Glomerular visceral epithelial cell (primary cell): ENCODE measurements at regions not wholly inside any gene's neighbourhood (a gene's known extent, or its start where the extent isn't known, plus 50 kb on each side); places are given as distances from the start of the nearest gene placed in this dataset.

Experiments used
- DNase-seq: peaks from one replicate; pipeline ENCODE4 v3.0.0-alpha.2; 2016; ENCODE audit errors: extremely low spot score

DNA sequence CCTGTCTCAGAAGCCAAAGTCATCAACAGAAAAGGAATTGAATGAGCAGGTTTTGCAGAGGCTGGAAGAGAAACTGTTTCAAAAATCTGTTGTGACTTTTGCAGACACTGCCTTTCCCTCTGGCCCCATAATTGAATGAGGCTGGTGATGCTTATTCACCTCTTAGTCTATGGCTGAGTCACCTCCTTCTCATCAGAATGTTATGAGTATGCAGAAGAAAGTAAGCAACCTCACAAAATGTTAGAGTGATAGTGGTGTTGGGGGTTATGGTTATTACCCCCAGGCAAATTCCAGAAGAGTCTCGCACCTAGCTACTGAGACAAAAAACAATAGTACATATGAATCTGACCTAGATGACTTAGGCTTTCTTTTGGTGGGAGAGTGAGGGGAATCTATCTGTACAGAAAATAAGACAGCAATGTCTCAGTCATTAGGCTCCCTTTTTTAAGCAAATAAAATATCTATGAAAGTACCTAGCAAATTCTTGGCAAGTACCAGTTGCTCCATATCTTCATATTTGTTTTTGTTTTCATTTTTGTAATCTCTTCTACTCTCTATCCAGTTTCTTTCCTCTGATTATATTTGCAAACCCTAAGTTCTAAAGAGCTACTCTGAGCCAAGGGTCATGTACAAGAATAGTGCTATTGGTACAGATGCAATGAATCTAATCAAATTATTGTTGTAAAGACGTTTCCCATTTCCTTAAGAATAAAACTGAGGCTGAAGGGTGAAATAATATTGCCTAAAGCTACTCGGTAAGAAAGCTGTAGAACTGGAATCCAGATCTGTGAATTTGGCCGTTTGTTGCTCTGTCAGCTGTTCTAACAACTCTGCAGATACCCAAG is 498.1 kb upstream of the TNC start:
- peak; percentile 84 for DNase-seq

DNA sequence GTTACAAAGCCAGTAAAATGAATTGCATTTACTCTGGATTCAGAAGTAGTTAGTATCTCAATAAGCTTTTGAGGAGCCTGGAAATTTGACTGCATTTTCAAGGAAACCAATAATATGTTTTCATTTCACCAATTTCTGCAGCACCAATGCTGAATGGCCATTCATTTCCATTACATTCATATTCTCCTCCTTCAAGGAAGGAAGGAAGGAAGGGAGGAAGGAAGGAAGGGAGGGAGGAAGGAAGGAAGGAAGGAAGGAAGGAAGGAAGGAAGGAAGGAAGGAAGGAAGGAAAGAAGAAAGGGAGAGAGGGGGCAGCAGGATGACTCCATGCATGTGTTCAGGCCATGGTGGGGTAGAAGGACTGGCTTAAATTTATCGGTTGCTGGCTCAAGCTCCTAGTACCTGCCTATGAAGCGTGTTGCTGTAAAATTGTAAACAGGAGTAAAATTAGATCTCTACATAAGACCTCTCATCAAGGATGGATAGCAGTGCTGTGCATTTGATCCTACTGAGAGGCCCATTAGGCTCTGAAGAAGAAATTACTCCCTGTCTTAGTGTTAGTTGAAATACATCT is 498.8 kb upstream of the TNC start:
- no peak for DNase-seq

DNA sequence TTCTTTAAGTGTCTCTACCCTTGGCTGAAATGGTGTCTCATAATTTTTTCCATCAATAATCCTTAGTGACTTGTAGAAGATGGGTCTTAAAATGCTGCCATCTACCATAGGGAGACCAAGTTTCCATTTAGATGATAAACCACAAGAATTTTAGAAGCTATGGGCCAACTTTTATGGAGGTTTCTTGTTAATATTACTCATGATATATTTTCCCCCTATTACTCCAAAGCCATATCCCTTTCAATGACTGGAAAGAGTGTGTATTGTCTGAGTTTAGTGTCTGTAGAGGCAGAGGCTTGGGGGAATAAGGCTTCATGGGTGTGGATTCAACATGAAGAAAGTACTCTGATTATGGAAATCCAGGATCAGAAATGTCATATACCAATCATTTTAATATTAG is 507.3 kb upstream of the TNC start:
- no peak for DNase-seq

GRCh38 chr9:115625954-115626353 is 508.0 kb upstream of the TNC start:
- no peak for DNase-seq

DNA sequence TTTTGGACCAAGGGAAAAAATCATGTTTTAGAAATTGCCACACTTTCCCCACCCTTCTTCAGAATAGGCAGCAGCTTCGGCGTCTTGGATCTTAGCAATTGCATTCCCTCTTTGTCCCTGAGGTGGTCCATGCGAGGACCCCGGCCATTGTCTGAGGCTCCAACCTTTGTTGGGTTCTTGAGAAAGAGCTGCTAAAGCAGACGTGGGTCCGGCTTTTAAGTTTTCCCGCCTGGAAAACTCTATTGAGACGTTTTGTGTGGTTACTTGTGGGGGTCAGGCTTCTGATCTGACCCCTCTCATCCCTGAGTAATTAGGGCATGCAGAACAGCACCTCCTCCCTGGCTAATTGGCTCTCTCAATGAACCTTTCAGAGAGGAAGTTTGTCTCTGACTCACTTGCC is 509.6 kb upstream of the TNC start:
- DNase-seq = no peak

GRCh38 chr9:115628426-115628825 is 510.5 kb upstream of the TNC start:
- DNase-seq = peak; percentile 45

GRCh38 chr9:115629879-115630840 is 512.2 kb upstream of the TNC start:
- no peak for DNase-seq

DNA sequence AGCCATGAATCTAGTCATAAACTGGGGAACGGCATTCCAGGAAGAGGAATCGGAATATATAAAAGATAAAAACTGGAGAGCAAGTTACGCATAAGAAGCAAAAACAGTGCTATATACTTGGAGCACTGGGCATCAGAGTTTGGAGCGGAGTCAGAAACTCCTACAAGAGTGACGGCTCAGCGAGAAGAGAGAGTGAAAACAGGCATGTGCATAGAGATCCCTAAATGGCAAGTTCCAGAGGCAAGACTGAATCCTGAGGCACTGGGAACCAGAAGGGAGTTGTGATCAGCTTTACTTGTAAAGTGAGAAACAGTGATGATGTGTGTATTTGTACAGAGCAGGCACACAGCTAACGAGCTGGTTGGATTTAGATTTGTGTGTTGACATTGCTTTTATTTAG is 514.4 kb upstream of the TNC start:
- DNase-seq = no peak

- peak; percentile 61 for DNase-seq
Observed at GRCh38 chr9:115633104-115633503, 515.1 kb upstream of the TNC start.

GRCh38 chr9:115635680-115636383 is 517.8 kb upstream of the PAPPA start:
- no peak for DNase-seq

DNA sequence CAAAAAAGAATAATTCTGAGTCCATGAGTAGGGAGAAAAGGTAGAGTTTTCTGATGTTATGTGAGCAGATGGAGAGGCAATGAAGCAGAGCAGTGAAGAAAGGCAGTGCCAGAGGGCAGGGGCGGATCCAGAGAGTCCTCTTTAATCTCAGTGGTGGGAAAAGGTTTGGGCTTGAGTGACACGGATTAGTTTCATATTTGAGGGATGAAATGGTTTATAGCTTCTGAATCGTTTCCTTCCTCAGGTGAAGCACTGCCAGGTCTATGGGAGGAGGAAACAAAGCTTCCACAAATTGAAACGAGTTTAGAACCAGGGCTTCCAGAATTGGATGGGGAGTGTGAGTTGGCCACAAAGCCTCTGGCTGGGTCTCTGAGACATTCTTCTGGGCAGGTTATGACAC is 517.0 kb upstream of the PAPPA start:
- DNase-seq = no peak

- DNase-seq = no peak
Observed at GRCh38 chr9:115637661-115638060, 515.9 kb upstream of the PAPPA start.

DNA sequence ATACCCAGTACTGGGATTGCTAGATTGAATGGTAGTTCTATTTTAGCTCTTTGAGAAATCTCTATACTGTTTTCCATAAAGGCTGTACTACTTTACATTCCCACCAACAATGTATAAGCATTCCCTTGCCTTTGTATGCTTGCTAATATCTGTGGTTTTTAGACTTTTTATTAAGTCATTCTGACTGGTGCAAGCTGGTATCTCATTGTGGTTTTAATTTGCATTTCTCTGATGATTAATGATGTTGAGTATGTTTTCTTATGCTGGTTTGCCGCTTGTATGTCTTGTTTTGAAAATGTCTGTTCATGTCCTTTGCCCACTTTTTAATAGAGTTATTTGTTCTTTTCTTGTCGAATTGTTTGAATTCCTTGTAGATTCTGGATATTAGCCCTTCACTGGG is 512.7 kb upstream of the PAPPA start:
- peak; percentile 59 for DNase-seq

GRCh38 chr9:115642285-115642684 is 511.3 kb upstream of the PAPPA start:
- DNase-seq = no peak

DNA sequence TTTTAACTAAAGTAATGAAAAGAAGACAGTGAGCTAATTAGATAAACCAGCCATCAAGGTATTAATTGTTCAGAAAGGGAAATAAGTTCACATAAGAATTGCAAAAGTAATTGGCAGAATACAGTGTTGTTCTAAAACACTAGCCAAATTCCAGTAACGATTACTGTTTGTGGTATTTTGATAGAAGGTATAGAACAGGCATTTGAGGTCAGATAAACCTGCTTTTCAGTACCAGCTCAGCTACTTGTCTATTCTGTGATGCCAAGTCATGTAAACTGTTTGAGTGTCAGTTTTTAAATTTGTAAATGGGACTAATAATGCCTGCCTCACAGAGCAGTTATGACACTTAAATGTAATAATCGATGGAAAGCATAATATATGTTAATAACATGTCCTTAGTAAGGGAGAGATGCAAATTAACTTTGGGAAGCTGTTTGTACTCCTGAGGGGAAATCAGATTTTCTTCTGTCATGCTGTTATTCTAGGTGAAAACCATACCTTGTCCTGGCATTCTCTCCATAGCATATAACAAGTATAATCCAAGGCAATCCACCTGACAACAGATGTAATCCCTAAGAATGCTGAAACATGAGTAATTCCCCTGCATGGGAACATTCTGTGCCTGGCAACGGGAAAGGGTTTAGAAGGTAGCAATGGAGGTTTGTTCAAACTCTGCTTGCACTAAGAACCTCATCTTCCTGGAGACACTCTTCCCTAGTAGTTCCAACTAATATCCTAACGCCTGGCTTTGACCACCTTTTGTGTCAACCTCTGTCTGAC is 509.5 kb upstream of the PAPPA start:
- DNase-seq = no peak

GRCh38 chr9:115649991-115650472 is 503.6 kb upstream of the PAPPA start:
- DNase-seq = peak; percentile 95

DNA sequence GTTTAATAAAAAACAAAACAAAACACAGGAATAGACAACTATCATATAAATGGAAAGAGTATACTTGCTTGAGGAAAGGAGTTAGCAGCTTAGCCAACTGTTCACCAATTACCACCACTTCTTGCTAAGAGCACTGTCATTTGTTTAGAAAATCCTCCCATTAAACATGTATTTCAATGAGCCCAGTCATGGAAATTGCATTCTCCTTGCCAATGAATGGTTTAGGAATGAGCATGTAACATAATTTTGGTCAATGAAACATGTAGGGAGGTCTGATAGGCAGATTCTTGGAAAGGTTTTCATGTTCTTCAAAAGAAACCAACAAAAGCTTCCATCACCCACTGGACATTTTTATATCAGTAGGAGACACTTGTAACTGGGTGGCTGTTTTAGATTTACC is 502.8 kb upstream of the PAPPA start:
- DNase-seq = peak; percentile 64

- DNase-seq = no peak
Observed at GRCh38 chr9:115651461-115651860, 502.1 kb upstream of the PAPPA start.

- DNase-seq = no peak
Observed at GRCh38 chr9:115653171-115653606, 500.4 kb upstream of the PAPPA start.

DNA sequence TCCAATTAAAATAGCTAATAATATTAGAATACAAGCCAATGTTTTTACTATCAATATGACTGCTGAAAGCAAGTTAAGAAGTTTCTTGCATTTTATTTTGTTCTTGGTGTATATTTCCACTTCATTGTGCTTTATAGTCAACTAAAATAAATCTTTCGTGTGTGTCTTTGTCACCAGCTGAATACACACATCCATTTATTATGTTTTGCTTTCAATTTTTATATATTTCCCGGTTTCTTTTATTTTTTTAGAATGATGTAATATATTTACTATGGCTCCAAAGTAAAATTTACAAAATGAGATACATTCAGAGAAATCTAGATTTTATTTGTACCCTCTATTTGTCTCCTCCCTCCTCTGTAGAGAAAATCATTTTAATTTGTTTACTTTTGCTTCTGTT is 495.9 kb upstream of the PAPPA start:
- DNase-seq = no peak

DNA sequence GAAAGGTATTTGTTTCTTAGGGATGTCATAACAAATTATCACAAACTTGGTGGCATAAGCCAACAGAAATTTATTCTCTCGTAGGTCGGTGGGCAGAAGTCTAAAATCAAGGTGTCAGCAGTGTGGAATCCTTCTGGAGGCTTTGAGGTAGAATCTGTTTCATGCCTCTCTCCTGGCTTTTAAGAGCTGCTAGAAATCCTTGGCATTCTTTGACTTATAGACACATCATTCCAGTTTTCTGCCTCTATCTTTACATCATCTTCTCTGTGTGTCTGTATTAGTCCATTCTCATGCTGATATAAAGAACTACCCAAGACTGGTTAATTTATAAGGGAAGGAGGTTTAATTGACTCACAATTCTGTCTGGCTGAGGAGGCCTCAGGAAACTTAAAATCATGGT is 488.1 kb upstream of the PAPPA start:
- no peak for DNase-seq
